22Rv1 (cell line): ENCODE measurements at regions not wholly inside any gene's neighbourhood (a gene's known extent, or its start where the extent isn't known, plus 50 kb on each side); places are given as distances from the start of the nearest gene placed in this dataset.
"Not testable (repeated sequence)": the region's sequence is repeated elsewhere in the genome, so short reads cannot be mapped to it uniquely, and the experiment has no call there.

ENCODE experiments used
- H3K27ac ChIP-seq: fragments of 450-650 bp; 2 replicates; pipeline ENCODE4 v1.5.1; 2017
- ZFX ChIP-seq: fragments of 450-650 bp; IDR thresholded peaks from 2 replicates; pipeline ENCODE4 v1.6.1; 2017; ENCODE audit warnings: antibody characterized with exemption, borderline replicate concordance
- TF ChIP-seq, protein P1 (sequence below): fragments of 450-650 bp; IDR thresholded peaks from 2 replicates; pipeline ENCODE4 v1.5.1; 2017; ENCODE audit warnings: mild to moderate bottlenecking

DNA sequence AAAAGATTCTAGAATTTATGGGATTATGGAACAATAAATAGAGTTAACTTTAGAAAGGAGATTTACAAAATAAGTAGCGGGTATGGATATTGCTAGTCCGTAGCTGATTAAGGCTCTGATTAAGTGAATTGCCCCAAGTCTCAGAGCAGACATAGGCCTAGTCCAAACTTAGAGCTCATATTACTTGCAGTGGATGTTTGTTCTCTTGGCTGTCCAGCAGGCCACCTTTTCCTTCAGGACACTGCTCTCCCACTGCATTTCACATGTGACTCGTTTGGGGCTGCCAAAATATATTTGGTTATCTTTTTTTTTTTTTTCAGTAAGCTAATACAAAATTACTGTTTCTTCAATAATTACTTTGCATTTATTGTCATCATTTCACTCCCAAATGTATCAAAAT is 76.6 kb downstream of the ARRDC3 start:
- TF ChIP-seq, protein P1, sequence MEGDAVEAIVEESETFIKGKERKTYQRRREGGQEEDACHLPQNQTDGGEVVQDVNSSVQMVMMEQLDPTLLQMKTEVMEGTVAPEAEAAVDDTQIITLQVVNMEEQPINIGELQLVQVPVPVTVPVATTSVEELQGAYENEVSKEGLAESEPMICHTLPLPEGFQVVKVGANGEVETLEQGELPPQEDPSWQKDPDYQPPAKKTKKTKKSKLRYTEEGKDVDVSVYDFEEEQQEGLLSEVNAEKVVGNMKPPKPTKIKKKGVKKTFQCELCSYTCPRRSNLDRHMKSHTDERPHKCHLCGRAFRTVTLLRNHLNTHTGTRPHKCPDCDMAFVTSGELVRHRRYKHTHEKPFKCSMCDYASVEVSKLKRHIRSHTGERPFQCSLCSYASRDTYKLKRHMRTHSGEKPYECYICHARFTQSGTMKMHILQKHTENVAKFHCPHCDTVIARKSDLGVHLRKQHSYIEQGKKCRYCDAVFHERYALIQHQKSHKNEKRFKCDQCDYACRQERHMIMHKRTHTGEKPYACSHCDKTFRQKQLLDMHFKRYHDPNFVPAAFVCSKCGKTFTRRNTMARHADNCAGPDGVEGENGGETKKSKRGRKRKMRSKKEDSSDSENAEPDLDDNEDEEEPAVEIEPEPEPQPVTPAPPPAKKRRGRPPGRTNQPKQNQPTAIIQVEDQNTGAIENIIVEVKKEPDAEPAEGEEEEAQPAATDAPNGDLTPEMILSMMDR: no peak
- no peak for TF ChIP-seq ZFX
- H3K27ac ChIP-seq: no peak overlapping the region

DNA sequence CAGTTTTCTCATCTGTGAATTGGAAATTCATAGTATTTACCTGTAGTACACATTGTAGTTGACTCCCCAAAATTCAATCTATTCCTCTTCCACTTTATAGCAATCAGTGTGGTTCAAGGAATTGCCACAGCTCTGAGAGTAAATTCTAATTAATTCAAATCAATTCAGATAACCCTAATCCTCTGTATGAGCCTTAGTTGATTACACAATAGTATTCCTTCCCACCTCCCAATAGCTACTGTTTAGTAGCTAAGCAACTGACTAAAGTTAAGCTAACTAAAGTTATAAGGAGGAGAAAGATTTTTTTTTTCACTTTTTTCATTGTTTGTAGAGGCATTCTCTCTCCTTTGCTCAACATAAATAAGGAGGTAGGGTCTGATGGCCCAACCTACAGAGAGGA is 77.5 kb downstream of the ARRDC3 start:
- TF ChIP-seq, protein P1: no peak
- no peak for TF ChIP-seq ZFX
- H3K27ac ChIP-seq: no peak overlapping the region

DNA sequence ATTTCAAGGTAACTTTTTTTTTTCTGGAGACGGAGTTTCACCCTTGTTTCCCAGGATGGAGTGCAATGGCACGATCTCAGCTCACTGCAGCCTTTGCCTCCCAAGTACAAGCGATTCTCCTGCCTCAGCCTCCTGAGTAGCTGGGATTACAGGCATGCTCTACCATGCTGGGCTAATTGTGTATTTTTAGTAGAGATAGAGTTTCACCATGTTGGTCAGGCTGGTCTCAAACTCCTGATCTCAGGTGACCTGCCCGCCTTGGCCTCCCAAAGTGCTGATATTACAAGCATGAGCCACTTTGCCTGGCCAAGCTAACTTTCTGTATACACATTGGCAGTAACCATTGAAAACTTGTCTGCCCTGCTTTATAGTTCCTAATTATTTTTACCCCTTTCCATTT is 79.1 kb downstream of the ARRDC3 start:
- H3K27ac ChIP-seq: not testable (repeated sequence)

DNA sequence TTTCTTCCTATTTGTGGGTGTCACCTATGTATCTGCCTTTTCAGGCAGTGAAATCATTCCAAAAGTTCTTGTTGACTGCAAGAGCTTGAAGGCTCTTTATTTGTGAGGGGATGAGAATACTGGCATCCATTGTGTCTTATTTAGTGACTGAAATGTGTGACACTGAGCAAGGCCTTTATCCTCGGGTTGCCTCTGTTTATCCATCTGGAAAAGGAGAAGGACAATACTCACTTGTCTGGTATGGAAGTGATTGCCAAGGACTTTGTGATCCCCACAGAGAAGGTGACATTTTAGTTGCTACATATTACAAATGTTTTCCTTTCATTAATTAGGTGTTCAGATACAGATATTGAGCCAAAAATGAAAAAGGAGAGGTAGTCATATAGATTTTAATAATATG is 80.2 kb downstream of the ARRDC3 start:
- no peak overlapping the region for H3K27ac ChIP-seq
- TF ChIP-seq, protein P1: no peak
- TF ChIP-seq ZFX: no peak

DNA sequence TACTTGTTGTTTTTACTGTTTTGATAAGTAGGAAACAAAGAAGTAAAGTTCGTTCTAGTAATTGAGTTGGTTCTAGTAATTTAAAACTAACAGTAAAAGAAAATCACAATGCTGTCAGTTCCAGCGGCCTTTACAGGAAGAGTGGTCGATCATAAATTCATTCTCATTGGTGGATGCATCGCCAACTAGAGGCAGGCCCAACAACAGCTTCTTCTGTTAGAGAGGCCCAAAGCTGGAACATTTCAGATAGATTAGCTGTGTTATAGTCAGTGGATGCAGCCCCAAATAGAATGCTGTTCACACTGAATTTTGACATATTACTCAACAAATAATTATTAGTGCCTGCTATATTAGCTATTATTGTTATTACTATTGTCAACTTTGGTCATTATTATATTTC is 80.8 kb downstream of the ARRDC3 start:
- H3K27ac ChIP-seq: no peak overlapping the region
- TF ChIP-seq, protein P1: peak; percentile 41
- no peak for TF ChIP-seq ZFX

DNA sequence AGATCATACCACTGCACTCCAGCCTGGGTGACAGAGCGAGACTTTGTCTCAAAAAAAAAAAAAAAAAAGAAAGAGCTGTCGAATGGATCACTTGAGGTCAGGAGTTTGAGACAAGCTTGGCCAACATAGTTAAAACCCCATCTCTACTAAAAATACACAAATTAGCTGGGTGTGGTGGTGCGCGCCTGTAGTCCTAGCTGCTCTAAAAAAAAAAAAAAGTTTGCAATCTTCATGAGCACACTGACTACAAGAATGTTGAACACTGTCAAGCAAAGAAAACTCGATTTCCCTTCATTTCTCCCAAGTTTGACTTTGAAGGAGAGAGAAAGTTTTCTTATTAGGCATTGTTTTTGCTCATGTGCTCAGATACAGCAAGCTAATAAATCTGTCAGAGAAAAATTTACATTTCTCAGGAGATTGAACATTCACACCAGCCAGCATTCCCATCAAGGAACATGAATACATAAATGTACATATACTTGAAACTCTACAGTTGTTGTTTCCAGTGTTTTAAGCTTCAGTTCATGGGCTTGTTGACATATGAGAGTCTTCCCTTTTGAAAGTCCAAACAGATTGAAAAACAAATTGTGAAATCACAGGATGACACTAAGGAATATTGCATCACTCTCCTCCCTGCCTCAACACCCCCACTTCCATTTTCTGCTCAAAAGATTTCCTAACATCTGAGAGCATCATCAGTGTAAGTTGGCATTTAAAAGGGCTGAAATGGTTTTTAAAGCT is 81.8 kb downstream of the ARRDC3 start:
- H3K27ac ChIP-seq: no peak overlapping the region
- TF ChIP-seq, protein P1: no peak

DNA sequence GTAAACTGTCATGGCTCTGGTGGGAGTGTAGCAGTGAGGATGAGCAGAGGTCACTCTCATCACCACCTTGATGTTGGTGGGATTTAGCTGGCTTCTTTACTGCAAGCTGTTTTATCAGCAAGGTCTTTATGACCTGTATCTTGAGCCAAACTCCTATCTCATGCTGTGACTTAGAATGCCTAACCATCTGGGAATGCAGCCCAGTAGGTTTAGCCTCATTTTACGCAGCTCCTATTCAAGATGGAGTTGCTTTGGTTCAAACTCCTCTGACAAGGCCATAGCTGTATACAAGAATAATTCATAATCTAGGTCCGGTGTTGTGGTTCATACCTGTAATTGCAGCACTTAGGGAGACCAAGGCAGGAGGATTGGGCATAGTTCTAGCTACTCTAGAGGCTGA is 85.1 kb downstream of the ARRDC3 start:
- TF ChIP-seq ZFX: no peak
- H3K27ac ChIP-seq: no peak overlapping the region

DNA sequence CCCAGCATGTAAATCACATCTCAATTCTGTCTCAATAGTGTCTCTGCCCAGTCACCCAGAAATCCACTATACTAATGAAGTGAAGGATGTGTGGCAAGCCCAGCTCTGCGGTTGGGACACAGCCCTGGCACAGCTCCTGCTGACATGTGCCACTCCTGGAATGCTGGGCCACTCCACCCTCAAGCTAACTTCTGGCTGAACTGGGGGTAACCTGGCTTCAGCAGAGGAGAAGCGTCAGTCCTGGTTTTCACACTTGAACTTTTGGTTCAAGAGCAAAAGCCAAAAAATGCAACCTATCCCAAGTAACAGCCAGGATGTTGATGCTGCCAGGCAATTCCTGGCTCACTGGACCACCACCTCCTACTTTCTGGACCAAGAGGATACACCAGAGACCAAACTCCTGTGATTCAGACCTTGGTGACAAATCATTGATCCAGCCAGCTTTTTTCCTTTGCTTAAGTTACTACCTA is 86.4 kb downstream of the ARRDC3 start:
- TF ChIP-seq, protein P1: no peak
- TF ChIP-seq ZFX: no peak
- no peak overlapping the region for H3K27ac ChIP-seq

DNA sequence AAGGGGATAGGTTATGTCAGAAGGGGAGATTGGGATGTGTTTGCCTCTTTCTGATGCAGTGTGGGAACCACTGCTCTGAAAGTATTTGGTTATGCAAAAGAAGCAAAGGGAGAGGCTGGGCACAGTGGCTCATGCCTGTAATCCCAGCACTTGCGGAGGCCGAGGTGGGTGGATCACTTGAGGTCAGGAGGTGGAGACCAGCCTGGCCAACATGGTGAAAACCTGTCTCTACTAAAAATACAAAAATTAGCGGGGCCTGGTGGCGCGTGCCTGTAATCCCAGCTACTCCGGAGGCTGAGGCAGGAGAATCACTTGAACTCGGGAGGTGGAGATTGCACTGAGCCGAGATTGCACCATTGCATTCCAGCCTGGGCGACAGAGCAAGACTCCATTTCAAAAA is 87.0 kb downstream of the ARRDC3 start:
- H3K27ac ChIP-seq: not testable (repeated sequence)
